Adrenal gland (tissue), 9 donors: ENCODE measurements at regions not wholly inside any gene's neighbourhood (a gene's known extent, or its start where the extent isn't known, plus 50 kb on each side); places are given as distances from the start of the nearest gene placed in this dataset.

ENCODE experiments used
- DNase-seq, 7 donors: peaks; one replicate each; pipeline ENCODE4 v3.0.0-alpha.2; 2019 to 2020
- H3K27ac ChIP-seq, 5 donors: fragments of 200-600 bp; sonication (generic) in 4 of 5; 1 replicate in 3 of 5; 2 replicates in 2 of 5; pipeline versions ENCODE4 v1.5.1 to v1.8.0; 2016 to 2020; ENCODE audit warnings: mild to moderate bottlenecking in 1 of 5
- H3K27me3 ChIP-seq: fragments of 200-600 bp; 2 replicates; pipeline ENCODE4 v1.8.0; 2021
- H3K36me3 ChIP-seq, 2 donors: fragments of 200-600 bp; replicated peaks in 1 of 2; 1 replicate in 1 of 2; 2 replicates in 1 of 2; pipeline versions ENCODE4 v1.5.1 to v1.8.0; 2018 to 2022
- H3K4me1 ChIP-seq, 2 donors: fragments of 200-600 bp; replicated peaks in 1 of 2; 1 replicate in 1 of 2; 2 replicates in 1 of 2; pipeline versions ENCODE4 v1.5.1 to v1.8.0; 2018 to 2021
- H3K4me3 ChIP-seq, 4 donors: fragments of 200-600 bp; sonication (generic) in 3 of 4; one replicate each; pipeline ENCODE4 v1.5.1; 2016 to 2018
- H3K9me3 ChIP-seq, 3 donors: fragments of 200-600 bp; sonication (generic) in 1 of 3; replicated peaks in 1 of 3; 1 replicate in 2 of 3; 2 replicates in 1 of 3; pipeline versions ENCODE4 v1.5.1 to v1.8.0; 2016 to 2021
- CTCF ChIP-seq, 6 experiments: fragments of 450-650 bp in 4 of 6; fragments of 200-600 bp in 2 of 6; sonication (generic) in 1 of 6; IDR thresholded peaks; 1 replicate in 5 of 6; 2 replicates in 1 of 6; pipeline versions ENCODE4 v1.5.1 to v1.8.0; 2016 to 2021; ENCODE audit warnings: antibody characterized with exemption in 6 of 6, mild to moderate bottlenecking in 2 of 6, moderate library complexity in 1 of 6
- POLR2A ChIP-seq, 2 donors: fragments of 450-650 bp; IDR thresholded peaks; one replicate each; pipeline ENCODE4 v1.6.1; 2017; ENCODE audit warnings: antibody characterized with exemption in 2 of 2, mild to moderate bottlenecking in 2 of 2, moderate library complexity in 1 of 2
- WGBS, 4 donors: extraction: QIAGEN DNeasy Blood & Tissue Kit in 2 of 4; methylation state at CpG; one replicate each; pipeline versions ENCODE4 v1.1.5 to v1.1.7; 2013 to 2017; 5-methylcytosine and 5-hydroxymethylcytosine counted together
- intact Hi-C, 2 donors: fragments of 100-400 bp; cut with DNase I; formaldehyde crosslinking; loops; one replicate each; pipeline versions ENCODE4 v1.14.1 to v1.15.0; 2022 to 2023
- donor health status: healthy with polysubstance abuse.
- donor health status: Bipolar disorder and iron deficiency.
- donor health status: DM: yes; HTN: yes; CAD: no.
- donor health status: DM: no; HTN: no; CAD: no.
- donor health status: DM: no; HTN: no; CAD: no.

GRCh38 chr13:112181336-112182067 is 114.6 kb downstream of the SOX1 start:
- H3K27ac ChIP-seq = no peak overlapping the region
- no peak overlapping the region for H3K4me3 ChIP-seq
- WGBS, 4 donors = 46 to 62% (median 62%) methylated on average over 8 to 13 of the region's 13 CpGs
- TF ChIP-seq POLR2A (IDR thresholded peaks at IDR 0.05) = no peak
- TF ChIP-seq CTCF (IDR thresholded peaks at IDR 0.05) = no peak
- no peaks in the 10 kb centered on the region for H3K9me3 ChIP-seq
- intact Hi-C loops = no loop called here
- no peaks in the 10 kb centered on the region for H3K36me3 ChIP-seq
- H3K4me1 ChIP-seq = no peaks in the 10 kb centered on the region
- H3K27me3 ChIP-seq = no peaks in the 10 kb centered on the region
- peak in 1 of 7 donors; percentile 5 for DNase-seq

GRCh38 chr13:112182251-112182650 is 115.3 kb downstream of the SOX1 start:
- H3K4me3 ChIP-seq = no peak overlapping the region
- TF ChIP-seq POLR2A (IDR thresholded peaks at IDR 0.05) = no peak
- H3K4me1 ChIP-seq = no peaks in the 10 kb centered on the region
- no peaks in the 10 kb centered on the region for H3K27me3 ChIP-seq
- H3K27ac ChIP-seq = no peak overlapping the region
- H3K36me3 ChIP-seq = no peaks in the 10 kb centered on the region
- 60 to 77% (median 72%) methylated on average over 1 to 11 of the region's 11 CpGs for WGBS, 4 donors
- intact Hi-C loops = no loop called here
- no peaks in the 10 kb centered on the region for H3K9me3 ChIP-seq
- DNase-seq = peak in 1 of 7 donors; percentile 10

- H3K27me3 ChIP-seq = no peaks in the 10 kb centered on the region
- WGBS, 4 donors = 67 to 70% (median 70%) methylated on average over 12 to 24 of the region's 24 CpGs
- peak in 1 of 7 donors; percentile 3 for DNase-seq
- no peak for TF ChIP-seq POLR2A (IDR thresholded peaks at IDR 0.05)
- no peak for TF ChIP-seq CTCF (IDR thresholded peaks at IDR 0.05)
- H3K36me3 ChIP-seq = no peaks in the 10 kb centered on the region
- H3K4me3 ChIP-seq = no peak overlapping the region
- no peaks in the 10 kb centered on the region for H3K9me3 ChIP-seq
- H3K4me1 ChIP-seq = no peaks in the 10 kb centered on the region
- no peak overlapping the region for H3K27ac ChIP-seq
- intact Hi-C loops = no loop called here
Measured at GRCh38 chr13:112182846-112183531, 116.0 kb downstream of the SOX1 start.

GRCh38 chr13:112183532-112184090 is 116.7 kb downstream of the SOX1 start:
- WGBS, 4 donors = 78 to 85% (median 84%) methylated on average over 23 to 24 of the region's 24 CpGs
- DNase-seq = no peak
- no peaks in the 10 kb centered on the region for H3K4me1 ChIP-seq
- no peaks in the 10 kb centered on the region for H3K9me3 ChIP-seq
- no peak overlapping the region for H3K4me3 ChIP-seq
- H3K36me3 ChIP-seq = no peaks in the 10 kb centered on the region
- H3K27ac ChIP-seq = no peak overlapping the region
- intact Hi-C loops = no loop called here
- no peaks in the 10 kb centered on the region for H3K27me3 ChIP-seq
- TF ChIP-seq POLR2A (IDR thresholded peaks at IDR 0.05) (no peak), CTCF (IDR thresholded peaks at IDR 0.05) (no peak)
